HG02885 (cell line): ENCODE measurements at regions not wholly inside any gene's neighbourhood (a gene's known extent, or its start where the extent isn't known, plus 50 kb on each side); places are given as distances from the start of the nearest gene placed in this dataset.
"Not testable (repeated sequence)": the region's sequence is repeated elsewhere in the genome, so short reads cannot be mapped to it uniquely, and the experiment has no call there.

Experiments used
- ATAC-seq: cut with Tn5 transposase; IDR thresholded peaks from one replicate; pipeline ENCODE4 v1.9.1; 2021; ENCODE audit warnings: mild to moderate bottlenecking; ENCODE audit not compliant: unreplicated experiment, poor library complexity

- ATAC-seq = no peak
Measured at GRCh38 chr15:66882251-66883020, 180.4 kb downstream of the SMAD6 start.

DNA sequence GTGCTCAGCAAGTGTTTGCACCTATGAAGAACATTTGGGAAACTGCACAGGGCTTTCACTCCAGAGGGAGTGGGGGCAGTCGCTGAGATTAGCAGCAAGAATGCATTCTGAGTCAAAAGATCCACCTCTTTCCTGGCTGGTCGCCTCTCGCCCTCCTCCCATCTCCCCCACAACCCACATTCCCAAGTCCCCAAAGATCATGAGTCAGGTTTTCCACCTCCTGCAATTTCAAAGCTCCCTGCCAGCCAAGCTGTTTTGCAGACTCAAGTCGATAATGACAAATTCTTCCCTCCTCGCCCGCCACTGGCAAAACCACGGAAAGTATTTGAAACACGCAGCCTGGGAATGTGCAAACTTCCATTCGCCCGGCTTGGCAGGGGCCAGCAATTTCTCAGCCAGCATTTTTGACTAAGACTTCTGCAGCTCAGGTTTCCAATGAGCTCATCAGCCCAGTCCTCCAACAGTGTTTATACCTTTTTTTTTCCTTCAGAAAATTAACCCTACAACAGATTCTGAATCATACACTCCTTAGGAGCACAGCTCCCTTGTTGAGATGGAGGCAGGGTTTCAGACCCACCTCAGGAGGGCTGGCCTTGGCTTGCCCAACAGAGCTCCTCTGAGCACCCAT, 181.4 kb downstream of the SMAD6 start:
- no peak for ATAC-seq

DNA sequence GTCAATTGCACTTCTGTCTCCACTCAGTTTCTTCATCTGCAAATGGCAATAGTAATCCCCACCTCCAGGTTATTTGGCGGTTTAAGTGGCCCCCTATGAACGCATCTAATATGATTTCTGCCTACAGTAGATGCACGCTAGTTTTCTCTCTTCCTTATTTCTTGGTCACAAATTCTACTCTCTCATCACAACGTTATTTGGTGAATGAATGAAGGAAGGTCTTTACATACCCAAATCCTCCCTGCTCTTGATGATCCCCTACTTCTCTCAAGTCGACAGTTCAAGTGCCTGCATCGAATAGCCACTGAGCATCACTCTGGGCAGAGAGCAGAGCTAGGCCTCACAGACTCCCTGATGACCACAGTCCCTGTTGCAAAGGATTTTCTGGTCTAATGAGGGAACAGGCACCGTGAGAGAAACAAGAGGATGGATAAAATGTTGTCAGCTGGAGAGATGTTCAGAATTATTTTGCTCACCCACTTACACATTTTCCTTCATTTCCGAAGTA, 181.2 kb upstream of the SMAD3 start:
- no peak for ATAC-seq

DNA sequence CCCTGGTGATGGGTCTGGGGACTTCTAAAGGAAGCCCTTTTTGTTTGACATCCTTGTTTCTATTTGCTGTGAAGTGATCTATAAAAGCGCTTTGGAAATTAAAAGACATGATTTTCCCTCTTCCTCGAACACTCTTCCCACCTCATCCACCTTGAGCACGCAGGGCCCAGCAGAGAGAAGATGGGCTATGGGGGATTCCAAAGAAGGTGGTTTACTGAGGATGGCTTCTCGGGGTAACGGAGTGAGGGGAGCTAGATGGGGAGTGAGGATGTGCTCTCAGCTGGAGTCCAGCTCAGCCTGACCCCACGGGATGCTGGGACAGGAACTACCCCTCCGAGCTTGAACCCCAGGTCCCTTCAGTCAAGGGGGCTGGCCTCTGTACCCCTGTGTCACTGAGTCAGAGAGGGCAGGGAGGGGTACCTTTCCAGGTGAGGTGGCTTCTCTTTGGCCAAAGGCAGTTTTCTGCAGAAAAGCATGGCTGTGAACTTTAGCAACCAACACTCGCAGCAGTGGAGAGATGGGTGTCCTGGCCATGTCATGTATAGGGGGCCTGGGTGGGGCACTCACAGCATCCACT, 180.7 kb upstream of the SMAD3 start:
- no peak for ATAC-seq

- no peak for ATAC-seq
Measured at GRCh38 chr15:66885281-66885915, 180.0 kb upstream of the SMAD3 start.

- no peak for ATAC-seq
Measured at GRCh38 chr15:66886241-66886675, 179.1 kb upstream of the SMAD3 start.

DNA sequence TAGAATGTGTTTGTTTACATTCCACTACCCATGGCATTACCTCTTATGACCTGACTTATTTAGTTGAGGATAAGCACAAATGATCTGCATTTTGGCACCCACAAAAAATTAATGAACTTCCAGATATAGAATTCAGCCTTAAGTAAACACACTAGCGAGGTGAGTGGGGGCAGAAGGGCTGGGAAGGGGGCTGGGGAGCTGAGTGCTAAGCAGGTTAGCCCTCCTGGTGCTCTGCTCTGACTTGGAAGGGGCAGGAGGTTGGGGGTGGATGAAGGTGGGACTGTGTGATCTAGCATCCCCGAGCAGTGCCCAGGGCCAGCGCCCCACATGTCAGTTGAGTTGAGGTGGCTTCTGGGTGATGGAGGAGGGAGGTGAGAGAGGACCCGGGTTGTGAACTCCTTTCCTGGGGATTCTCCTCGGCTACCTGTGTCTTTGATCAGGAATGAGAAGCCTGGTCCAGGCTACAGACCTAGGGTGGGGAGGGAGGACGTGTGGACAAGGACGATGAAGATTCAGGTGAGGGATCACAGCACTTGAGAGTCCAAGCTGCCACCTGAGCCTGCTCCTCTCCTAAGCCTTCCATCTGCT, 178.6 kb upstream of the SMAD3 start:
- no peak for ATAC-seq

- ATAC-seq = not testable (repeated sequence)
Measured at GRCh38 chr15:66889298-66889697, 176.1 kb upstream of the SMAD3 start.

- ATAC-seq = no peak
Measured at GRCh38 chr15:66891776-66892175, 173.6 kb upstream of the SMAD3 start.

- ATAC-seq = no peak
Measured at GRCh38 chr15:66893294-66893693, 172.1 kb upstream of the SMAD3 start.

GRCh38 chr15:66894363-66894762, 171.0 kb upstream of the SMAD3 start:
- no peak for ATAC-seq

DNA sequence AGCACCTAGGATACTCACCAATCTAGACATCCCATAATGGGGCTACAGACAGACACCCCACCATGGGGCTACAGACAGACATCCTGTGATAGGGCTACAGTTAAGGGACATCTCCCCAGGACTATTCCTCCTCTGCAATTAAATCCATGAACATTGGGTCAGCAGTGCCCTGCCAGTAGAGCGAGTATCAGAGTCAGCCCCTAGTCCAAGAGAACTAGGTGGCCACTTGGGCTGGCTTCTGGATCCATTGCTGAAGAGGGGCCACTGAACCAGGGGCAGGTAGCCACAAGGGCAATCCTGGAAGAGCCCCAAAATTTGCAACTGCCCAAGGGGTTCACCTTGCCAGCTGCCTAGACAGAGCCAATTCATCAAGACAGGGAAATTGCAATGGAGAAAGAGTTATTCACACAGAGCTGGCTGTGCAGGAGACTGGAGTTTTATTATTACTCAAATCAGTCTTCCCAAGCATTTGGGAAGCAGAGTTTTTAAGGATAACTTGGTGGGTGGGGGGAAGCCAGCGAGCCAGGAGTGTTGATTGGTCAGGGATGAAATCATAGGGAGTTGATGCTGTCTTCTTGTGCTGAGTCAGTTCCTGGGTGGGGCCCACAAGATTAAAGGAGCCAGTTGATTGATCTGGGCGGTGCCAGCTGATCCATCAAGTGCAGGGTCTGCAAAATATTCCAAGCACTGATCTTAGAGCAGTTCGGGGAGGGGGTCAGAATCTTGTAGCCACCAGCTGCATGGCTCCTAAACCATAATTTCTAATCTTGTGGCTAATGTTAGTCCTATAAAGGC, 170.2 kb upstream of the SMAD3 start:
- ATAC-seq = no peak

GRCh38 chr15:66895794-66896453, 169.5 kb upstream of the SMAD3 start:
- ATAC-seq = no peak

DNA sequence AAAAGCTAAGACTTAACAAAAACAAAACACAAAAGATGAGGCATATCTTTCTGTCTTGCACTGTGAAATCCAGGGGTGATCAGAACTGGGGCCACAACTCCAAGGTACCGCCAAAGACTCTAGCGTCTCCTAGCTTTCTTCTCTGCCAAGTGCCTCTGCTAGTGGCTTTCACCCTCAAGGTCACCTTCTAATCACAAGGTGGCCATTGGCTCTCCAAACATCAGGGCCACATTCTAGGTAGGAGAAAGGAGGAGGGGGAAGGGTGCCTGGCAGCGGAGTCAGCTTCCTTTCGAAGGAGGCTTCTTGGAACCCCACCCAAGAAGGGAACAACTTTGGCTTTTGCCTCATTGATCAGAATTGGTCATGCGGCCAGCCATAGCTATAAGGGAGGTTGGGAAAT, 168.8 kb upstream of the SMAD3 start:
- ATAC-seq = no peak

DNA sequence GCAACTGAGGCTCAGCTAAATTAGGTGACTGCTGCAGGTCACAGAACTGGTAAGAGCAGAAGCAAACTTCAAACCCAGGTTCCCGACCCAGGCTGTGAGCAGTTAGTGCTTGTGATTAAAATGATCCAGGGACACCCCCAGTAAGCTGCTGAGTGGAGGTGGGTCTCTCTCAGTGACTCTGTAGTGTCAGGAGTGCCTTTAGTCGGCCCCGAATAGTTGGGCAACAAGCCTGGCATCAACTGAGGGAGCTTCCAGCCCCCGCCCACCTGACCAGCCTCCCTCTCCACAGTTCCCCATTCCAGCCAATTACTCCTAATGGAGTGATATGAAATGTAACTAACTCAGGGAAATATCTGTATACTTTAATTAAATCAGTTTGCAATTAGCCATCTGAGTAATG, 168.0 kb upstream of the SMAD3 start:
- no peak for ATAC-seq

DNA sequence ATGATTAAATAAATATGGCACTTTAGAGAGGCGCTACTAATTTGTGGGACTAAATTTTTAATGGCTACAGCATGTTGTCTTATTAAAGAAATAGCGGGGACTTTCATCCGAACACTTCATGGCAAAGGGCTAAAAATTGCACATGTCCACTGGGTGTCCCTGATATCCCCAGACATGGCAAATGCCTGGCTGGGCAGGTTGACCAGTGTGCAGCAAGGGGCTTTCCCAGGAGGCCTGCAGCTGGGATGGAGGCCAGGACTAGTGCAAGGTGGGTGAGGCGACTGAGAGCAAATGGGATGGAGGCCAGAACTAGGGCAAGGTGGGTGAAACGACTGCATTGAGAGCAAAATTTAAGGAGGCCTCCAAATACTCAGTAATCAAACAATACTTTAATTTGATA, 167.4 kb upstream of the SMAD3 start:
- no peak for ATAC-seq

- no peak for ATAC-seq
Measured at GRCh38 chr15:66898656-66899386, 166.6 kb upstream of the SMAD3 start.

GRCh38 chr15:66899555-66900350, 165.6 kb upstream of the SMAD3 start:
- ATAC-seq = no peak
